GM12872 (cell line): ENCODE measurements at regions not wholly inside any gene's neighbourhood (a gene's known extent, or its start where the extent isn't known, plus 50 kb on each side); places are given as distances from the start of the nearest gene placed in this dataset.

Source experiments
- CTCF ChIP-seq: IDR thresholded peaks from 3 replicates; pipeline ENCODE4 v1.5.1; 2011; ENCODE audit warnings: low read depth, mild to moderate bottlenecking, low read length, moderate library complexity; ENCODE audit not compliant: insufficient read depth

- no peak for TF ChIP-seq CTCF
These were observed 368.7 kb upstream of the ID2 start for GRCh38 chr2:8312861-8313830.

- no peak for TF ChIP-seq CTCF
These were observed 367.8 kb upstream of the ID2 start for GRCh38 chr2:8314063-8314462.

- no peak for TF ChIP-seq CTCF
These were observed 366.2 kb upstream of the ID2 start for GRCh38 chr2:8315531-8316165.

GRCh38 chr2:8316356-8316755 is 365.5 kb upstream of the ID2 start:
- no peak for TF ChIP-seq CTCF

GRCh38 chr2:8317418-8317817 is 364.4 kb upstream of the ID2 start:
- TF ChIP-seq CTCF, result no peak

GRCh38 chr2:8319219-8319618 is 362.6 kb upstream of the ID2 start:
- no peak for TF ChIP-seq CTCF

- TF ChIP-seq CTCF, result no peak
These were observed 361.4 kb upstream of the ID2 start for GRCh38 chr2:8320311-8321066.
